GM21447 (cell line): ENCODE measurements at regions not wholly inside any gene's neighbourhood (a gene's known extent, or its start where the extent isn't known, plus 50 kb on each side); places are given as distances from the start of the nearest gene placed in this dataset.
A peak's percentile ranks its signal among the peaks of the same experiment; 100 is the strongest.
"Not testable (repeated sequence)": the region's sequence is repeated elsewhere in the genome, so short reads cannot be mapped to it uniquely, and the experiment has no call there.

Source experiments
- ATAC-seq: cut with Tn5 transposase; IDR thresholded peaks from one replicate; pipeline ENCODE4 v1.9.1; 2021; ENCODE audit not compliant: unreplicated experiment

GRCh38 chr17:30713805-30714204 is 110.7 kb downstream of the CRLF3 start:
- not testable (repeated sequence) for ATAC-seq

- not testable (repeated sequence) for ATAC-seq
Observed at GRCh38 chr17:30712859-30713258, 111.6 kb downstream of the CRLF3 start.

GRCh38 chr17:30711626-30712507 is 112.6 kb downstream of the CRLF3 start:
- ATAC-seq = not testable (repeated sequence)

- not testable (repeated sequence) for ATAC-seq
Observed at GRCh38 chr17:30711176-30711575, 113.3 kb downstream of the CRLF3 start.

GRCh38 chr17:30710276-30711088 is 114.0 kb downstream of the CRLF3 start:
- not testable (repeated sequence) for ATAC-seq

GRCh38 chr17:30709561-30710275 is 114.8 kb downstream of the CRLF3 start:
- not testable (repeated sequence) for ATAC-seq

GRCh38 chr17:30709096-30709495 is 115.4 kb downstream of the CRLF3 start:
- ATAC-seq = not testable (repeated sequence)

- not testable (repeated sequence) for ATAC-seq
Observed at GRCh38 chr17:30708241-30709078, 116.0 kb downstream of the CRLF3 start.

GRCh38 chr17:30707724-30708240 is 116.7 kb downstream of the CRLF3 start:
- ATAC-seq = not testable (repeated sequence)

GRCh38 chr17:30706461-30707335 is 117.8 kb downstream of the CRLF3 start:
- ATAC-seq = not testable (repeated sequence)

- ATAC-seq = not testable (repeated sequence)
Observed at GRCh38 chr17:30706004-30706403, 118.5 kb downstream of the CRLF3 start.

- ATAC-seq = no peak
Observed at GRCh38 chr17:30701498-30701989, 122.9 kb downstream of the CRLF3 start.

- not testable (repeated sequence) for ATAC-seq
Observed at GRCh38 chr17:30700833-30701232, 123.7 kb downstream of the CRLF3 start.

GRCh38 chr17:30697619-30698460 is 126.7 kb downstream of the CRLF3 start:
- ATAC-seq = peak; percentile 51

GRCh38 chr17:30696234-30696633 is 128.3 kb downstream of the CRLF3 start:
- no peak for ATAC-seq

- ATAC-seq = not testable (repeated sequence)
Observed at GRCh38 chr17:30695265-30695811, 129.2 kb downstream of the CRLF3 start.

- ATAC-seq = not testable (repeated sequence)
Observed at GRCh38 chr17:30693772-30694171, 130.7 kb downstream of the CRLF3 start.
